K562 (cell line): ENCODE measurements at regions not wholly inside any gene's neighbourhood (a gene's known extent, or its start where the extent isn't known, plus 50 kb on each side); places are given as distances from the start of the nearest gene placed in this dataset.

Experiments used
- ATAC-seq: fragments of 200-7000 bp; cut with Tn5 transposase; 3 replicates; pipeline ENCODE4 v1.9.1; 2020; ENCODE audit warnings: moderate library complexity
- BruUV-seq: library from RNA; stranded (reverse); fragments of 400-500 nt; replicated peaks from 2 replicates; lab custom pipeline; 2021; lab: Mats Ljungman, UMichigan
- CTCF ChIA-PET: fragments of 300-600 bp; formaldehyde crosslinking; extraction: SDS; loops from one replicate; lab custom pipeline; 2021; ENCODE audit warnings: low intra/inter-chr PET ratio; lab: Yijun Ruan, JAX
- POLR2A ChIA-PET: fragments of 300-600, 350-650 bp; sonication (Branson Sonifier 250); formaldehyde crosslinking; extraction: SDS; loops from one replicate; lab custom pipeline; 2021; ENCODE audit warnings: antibody characterized with exemption, inconsistent platforms; lab: Yijun Ruan, JAX
- DNase-seq, 4 experiments: peaks; one replicate each; pipeline versions ENCODE4 v3.0.0 to v3.0.0-alpha.2; 2011 to 2018; ENCODE audit warnings: low spot score in 3 of 4, mixed read lengths in 3 of 4; ENCODE audit errors: extremely low read depth in 1 of 4
- FAIRE-seq: peaks from 2 replicates; lab custom pipeline; 2011; peaks lifted over from hg19 to GRCh38; lab: Jason Lieb, UNC
- H2AFZ ChIP-seq: 2 replicates; pipeline ENCODE4 v1.6.0; 2011; ENCODE audit warnings: low read depth, low read length, control low read depth, inconsistent platforms
- H3K27ac ChIP-seq: fragments of 200-600 bp; 3 replicates; pipeline ENCODE4 v1.8.0; 2011; ENCODE audit warnings: low read depth, mild to moderate bottlenecking, control low read depth, inconsistent platforms, low read length, moderate library complexity, mixed read lengths; ENCODE audit errors: extremely low read depth
- H3K27me3 ChIP-seq, 2 experiments: fragments of 300-600 bp in 1 of 2; 2 replicates in 1 of 2; 3 replicates in 1 of 2; pipeline versions ENCODE4 v1.6.0 to v1.8.0; 2011; ENCODE audit warnings: inconsistent platforms in 2 of 2, low read length in 2 of 2, mild to moderate bottlenecking in 1 of 2, mixed read lengths in 1 of 2, moderate library complexity in 1 of 2; ENCODE audit not compliant: control insufficient read depth in 2 of 2, insufficient read depth in 2 of 2
- H3K36me3 ChIP-seq: fragments of 300-600 bp; 3 replicates; pipeline ENCODE4 v1.8.0; 2011; ENCODE audit warnings: mild to moderate bottlenecking, low read length, inconsistent platforms; ENCODE audit not compliant: control insufficient read depth, insufficient read depth
- H3K4me1 ChIP-seq, 2 experiments: fragments of 200-600 bp in 1 of 2; replicated peaks in 1 of 2; 2 replicates in 1 of 2; 3 replicates in 1 of 2; pipeline versions ENCODE4 v1.5.1 to v1.8.0; 2011; ENCODE audit warnings: inconsistent platforms in 2 of 2, low read length in 2 of 2, mild to moderate bottlenecking in 1 of 2, mixed read lengths in 1 of 2, moderate library complexity in 1 of 2; ENCODE audit not compliant: control insufficient read depth in 2 of 2, insufficient read depth in 2 of 2
- H3K4me2 ChIP-seq: 2 replicates; pipeline ENCODE4 v1.6.1; 2011; ENCODE audit warnings: low read length, control low read depth, inconsistent platforms, mixed read lengths; ENCODE audit not compliant: insufficient read depth
- H3K4me3 ChIP-seq: fragments of 200-600 bp; sonication (generic), shearing (Covaris generic); 2 replicates; pipeline ENCODE4 v1.5.1; 2016; ENCODE audit warnings: control low read depth, inconsistent platforms
- H3K79me2 ChIP-seq: fragments of 200-600 bp; 3 replicates; pipeline ENCODE4 v1.8.0; 2011; ENCODE audit warnings: low read length, inconsistent platforms; ENCODE audit not compliant: control insufficient read depth, insufficient read depth
- H3K9ac ChIP-seq, 2 experiments: 2 replicates each; pipeline versions ENCODE4 v1.6.0 to v1.6.1; 2011; ENCODE audit warnings: low read depth in 2 of 2, low read length in 2 of 2, control low read depth in 1 of 2, inconsistent platforms in 1 of 2, mild to moderate bottlenecking in 1 of 2, mixed read lengths in 1 of 2; ENCODE audit not compliant: insufficient read depth in 1 of 2
- H3K9me1 ChIP-seq: one replicate; pipeline ENCODE4 v1.6.0; 2011; ENCODE audit warnings: inconsistent platforms, mild to moderate bottlenecking, low read length, moderate library complexity; ENCODE audit not compliant: control insufficient read depth, insufficient read depth
- H3K9me3 ChIP-seq: replicated peaks from 2 replicates; pipeline ENCODE4 v1.5.1; 2011; ENCODE audit warnings: low read depth, low read length, inconsistent platforms; ENCODE audit not compliant: control insufficient read depth, insufficient read depth
- H4K20me1 ChIP-seq: replicated peaks from 2 replicates; pipeline ENCODE4 v1.6.1; 2011; ENCODE audit warnings: low read length, inconsistent platforms, mixed read lengths; ENCODE audit not compliant: control insufficient read depth, insufficient read depth
- CHD2 ChIP-seq: IDR thresholded peaks from 2 replicates; pipeline ENCODE4 v1.6.1; 2011; ENCODE audit warnings: low read depth, low read length
- CTCF ChIP-seq, 3 experiments: IDR thresholded peaks in 2 of 3; conservative IDR thresholded peaks in 1 of 3; 2 replicates each; pipeline ENCODE4 v1.5.1; 2011 to 2012; ENCODE audit warnings: low read length in 3 of 3, mild to moderate bottlenecking in 3 of 3, control low read depth in 2 of 3, improper control_type of control experiment in 1 of 3, inconsistent platforms in 1 of 3, low read depth in 1 of 3, mixed read lengths in 1 of 3, moderate library complexity in 1 of 3; ENCODE audit not compliant: insufficient read depth in 2 of 3
- WGBS: fragments of 100-300 bp; shearing (Covaris generic); methylation state at CpG from one replicate; pipeline ENCODE4 v1.1.6; 2016; ENCODE audit warnings: low coverage, mixed read lengths; ENCODE audit not compliant: insufficient coverage; ENCODE audit errors: missing lambda C conversion rate; 5-methylcytosine and 5-hydroxymethylcytosine counted together
- in situ Hi-C: fragments of 300-500 bp; cut with MboI; formaldehyde crosslinking; loops from 4 replicates; pipeline ENCODE4 v1.15.0; 2018; ENCODE audit warnings: inconsistent platforms, mixed read lengths
- intact Hi-C: fragments of 100-400 bp; cut with micrococcal nuclease; formaldehyde crosslinking; loops from 2 replicates; pipeline ENCODE4 v1.14.2; 2022

DNA sequence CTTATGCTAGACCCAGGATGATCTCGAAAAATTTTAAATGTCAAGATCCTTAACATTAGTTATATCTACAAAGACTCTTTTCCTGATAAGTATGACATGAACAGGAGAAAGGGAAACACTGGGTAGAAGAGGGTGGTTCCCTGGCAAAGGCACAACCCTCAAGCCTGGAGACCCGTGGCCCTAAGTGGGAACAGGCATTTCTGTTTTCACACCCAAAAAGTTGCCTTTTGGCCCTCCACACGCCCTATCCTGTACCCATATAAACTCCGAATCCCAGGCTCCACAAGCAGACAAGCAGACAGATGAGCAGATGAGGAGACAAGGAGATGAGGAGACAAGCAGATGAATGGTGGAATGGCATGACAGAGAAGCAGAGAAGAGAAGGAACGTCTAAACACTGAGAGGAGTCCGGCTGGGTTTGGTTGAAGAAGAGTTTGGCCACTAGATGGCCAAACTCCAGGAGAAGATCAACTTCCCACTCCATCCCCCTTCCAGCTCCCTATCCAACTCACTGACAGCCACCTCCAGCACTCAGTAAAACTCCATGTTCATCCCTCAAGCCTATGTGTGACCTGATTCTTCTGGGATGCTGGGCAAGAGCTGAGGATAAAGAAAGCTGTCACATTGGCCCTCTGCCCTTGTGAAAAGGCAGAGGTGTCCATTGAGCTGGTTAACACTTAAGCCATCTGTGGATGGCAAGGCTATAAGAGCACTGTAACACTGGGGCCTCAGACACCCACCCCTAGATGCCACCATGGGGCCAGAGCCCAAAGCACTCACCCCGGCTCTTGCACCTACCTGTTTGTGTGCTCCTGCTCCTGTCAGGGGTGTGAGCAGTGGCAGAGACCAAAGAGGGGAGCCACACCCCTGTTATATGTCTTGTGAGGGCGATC lies 139.6 kb upstream of the FAM20A start:
- FAIRE-seq: no peak
- no peaks in the 10 kb centered on the region for H4K20me1 ChIP-seq

More for the DNA sequence above, 139.6 kb upstream of the FAM20A start:
- DNase-seq (no peak), ATAC-seq (no peak)
- CTCF ChIA-PET: no interaction called here
- in situ Hi-C loops (no loop called here), intact Hi-C loops (no loop called here)
- POLR2A ChIA-PET: no interaction called here
- H3K36me3 ChIP-seq: no peaks in the 10 kb centered on the region
- H3K27me3 ChIP-seq: no peaks in the 10 kb centered on the region
- no peak overlapping the region for H3K4me2 ChIP-seq
- BruUV-seq: no TSS peak
- no peaks in the 10 kb centered on the region for H3K79me2 ChIP-seq
- H3K9me1 ChIP-seq: no peaks in the 10 kb centered on the region
- WGBS: 0% methylated on average over 8 of the region's 8 CpGs
- H2AFZ ChIP-seq: no peak overlapping the region
- no peaks in the 10 kb centered on the region; the same call in 1 of the 2 replicates for H3K9me3 ChIP-seq
- H3K27ac ChIP-seq: no peak overlapping the region
- TF ChIP-seq CHD2: no peak
- peak; percentile 2 to 15 (median 11); a peak in 1 of 6 replicates for TF ChIP-seq CTCF (IDR thresholded peaks at IDR 0.05 in 2 of 3, conservative IDR thresholded peaks at IDR 0.05 in 1 of 3; ENCODE audit: insufficient read depth in 2 of 3, low read depth in 1 of 3, low read length in 3 of 3)
- no peak overlapping the region for H3K9ac ChIP-seq
- no peaks in the 10 kb centered on the region for H3K4me1 ChIP-seq
- no peak overlapping the region for H3K4me3 ChIP-seq
